Esophagus squamous epithelium (tissue), 5 donors: ENCODE measurements at regions not wholly inside any gene's neighbourhood (a gene's known extent, or its start where the extent isn't known, plus 50 kb on each side); places are given as distances from the start of the nearest gene placed in this dataset.
"Not testable (repeated sequence)": the region's sequence is repeated elsewhere in the genome, so short reads cannot be mapped to it uniquely, and the experiment has no call there.

ENCODE experiments used
- DNase-seq: peaks from one replicate; lab custom pipeline; 2025; lab: John Stamatoyannopoulos, UW
- H3K27ac ChIP-seq, 4 donors: fragments of 200-600 bp; sonication (generic); one replicate each; pipeline ENCODE4 v1.5.1; 2016 to 2019; ENCODE audit warnings: mild to moderate bottlenecking in 1 of 4
- H3K27me3 ChIP-seq, 4 donors: fragments of 200-600 bp; sonication (generic); 1 replicate in 3 of 4; 2 replicates in 1 of 4; pipeline versions ENCODE4 v1.5.1 to v1.6.0; 2017 to 2021; ENCODE audit warnings: antibody characterized with exemption in 1 of 4
- H3K36me3 ChIP-seq, 3 donors: fragments of 200-600 bp; sonication (generic); one replicate each; pipeline ENCODE4 v1.5.1; 2016 to 2019
- H3K4me1 ChIP-seq, 3 donors: fragments of 200-600 bp; sonication (generic); one replicate each; pipeline ENCODE4 v1.5.1; 2017 to 2019
- H3K4me3 ChIP-seq, 4 donors: fragments of 200-600 bp; sonication (generic); 1 replicate in 3 of 4; 2 replicates in 1 of 4; pipeline ENCODE4 v1.5.1; 2016 to 2019; ENCODE audit warnings: mild to moderate bottlenecking in 2 of 4, moderate library complexity in 1 of 4
- H3K9me3 ChIP-seq, 3 donors: fragments of 200-600 bp; sonication (generic); one replicate each; pipeline ENCODE4 v1.5.1; 2016 to 2019
- POLR2A ChIP-seq, 4 donors: fragments of 450-650 bp; IDR thresholded peaks; one replicate each; pipeline ENCODE4 v1.6.1; 2017; ENCODE audit warnings: antibody characterized with exemption in 4 of 4, mild to moderate bottlenecking in 4 of 4, moderate library complexity in 3 of 4
- WGBS, 2 donors: methylation state at CpG; one replicate each; pipeline ENCODE4 v1.1.5; 2018; 5-methylcytosine and 5-hydroxymethylcytosine counted together
- intact Hi-C: fragments of 100-400 bp; cut with DNase I; formaldehyde crosslinking; loops from one replicate; pipeline ENCODE4 v1.15.0; 2022
- TF ChIP-seq, protein P1 (sequence below), 6 experiments: fragments of 450-650 bp in 4 of 6; fragments of 200-600 bp in 2 of 6; sonication (generic) in 2 of 6; IDR thresholded peaks; one replicate each; pipeline ENCODE4 v1.5.1; 2016 to 2019; ENCODE audit warnings: antibody characterized with exemption in 6 of 6, mild to moderate bottlenecking in 4 of 6, moderate library complexity in 4 of 6
- donor health status: DM: yes; HTN: yes; CAD: no.

DNA sequence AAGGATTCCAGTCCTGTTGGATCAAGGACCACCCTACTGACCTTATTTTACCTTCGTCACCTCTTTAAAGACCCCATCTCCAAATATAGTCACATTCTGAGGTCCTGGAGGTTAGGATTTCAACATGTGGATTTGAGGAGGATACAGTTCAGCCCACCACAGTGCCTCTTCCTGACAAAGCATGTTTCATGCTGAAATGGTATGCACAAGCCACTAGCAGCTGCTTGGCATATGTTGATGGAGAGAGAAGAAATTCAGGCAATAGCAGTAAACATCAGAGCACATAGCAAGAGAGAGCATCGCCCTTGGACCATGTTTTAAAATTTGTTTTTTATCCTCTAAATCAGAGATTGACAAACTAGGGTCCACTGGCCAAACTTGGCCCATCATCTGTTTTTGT, 172.1 kb downstream of the PRKX start:
- Histone ChIP-seq H3K27ac (no peak overlapping the region), H3K4me3 (no peak overlapping the region), H3K36me3 (no peaks in the 10 kb centered on the region), H3K4me1 (no peaks in the 10 kb centered on the region), H3K27me3 (no peaks in the 10 kb centered on the region), H3K9me3 (no peaks in the 10 kb centered on the region)
- intact Hi-C loops = no loop called here
- 85 to 86% methylated on average over 2 of the region's 2 CpGs for WGBS, 2 donors
- no peak for TF ChIP-seq POLR2A (IDR thresholded peaks at IDR 0.05)
- TF ChIP-seq, protein P1, sequence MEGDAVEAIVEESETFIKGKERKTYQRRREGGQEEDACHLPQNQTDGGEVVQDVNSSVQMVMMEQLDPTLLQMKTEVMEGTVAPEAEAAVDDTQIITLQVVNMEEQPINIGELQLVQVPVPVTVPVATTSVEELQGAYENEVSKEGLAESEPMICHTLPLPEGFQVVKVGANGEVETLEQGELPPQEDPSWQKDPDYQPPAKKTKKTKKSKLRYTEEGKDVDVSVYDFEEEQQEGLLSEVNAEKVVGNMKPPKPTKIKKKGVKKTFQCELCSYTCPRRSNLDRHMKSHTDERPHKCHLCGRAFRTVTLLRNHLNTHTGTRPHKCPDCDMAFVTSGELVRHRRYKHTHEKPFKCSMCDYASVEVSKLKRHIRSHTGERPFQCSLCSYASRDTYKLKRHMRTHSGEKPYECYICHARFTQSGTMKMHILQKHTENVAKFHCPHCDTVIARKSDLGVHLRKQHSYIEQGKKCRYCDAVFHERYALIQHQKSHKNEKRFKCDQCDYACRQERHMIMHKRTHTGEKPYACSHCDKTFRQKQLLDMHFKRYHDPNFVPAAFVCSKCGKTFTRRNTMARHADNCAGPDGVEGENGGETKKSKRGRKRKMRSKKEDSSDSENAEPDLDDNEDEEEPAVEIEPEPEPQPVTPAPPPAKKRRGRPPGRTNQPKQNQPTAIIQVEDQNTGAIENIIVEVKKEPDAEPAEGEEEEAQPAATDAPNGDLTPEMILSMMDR (IDR thresholded peaks at IDR 0.05) = no peak
- no peak for DNase-seq

DNA sequence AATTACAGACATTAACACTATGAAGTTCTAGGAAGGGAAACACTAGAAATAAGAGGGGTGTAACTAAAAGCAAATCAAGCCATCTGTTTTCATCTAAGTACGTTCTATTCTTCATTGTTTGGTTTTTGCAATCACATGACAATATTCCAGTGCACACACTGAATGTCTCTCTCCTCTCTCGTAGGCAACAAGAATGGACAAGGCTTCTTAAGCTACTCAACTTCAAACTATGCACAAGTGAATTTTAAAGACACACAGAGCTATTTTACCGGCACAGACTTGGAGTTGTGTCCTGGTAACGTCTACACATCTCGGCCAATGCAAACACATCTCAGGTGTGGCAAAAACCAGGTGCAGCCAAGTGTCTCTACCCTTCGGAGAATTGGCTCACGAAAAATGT, 173.3 kb downstream of the PRKX start:
- no peak overlapping the region for H3K4me3 ChIP-seq
- no peaks in the 10 kb centered on the region for H3K4me1 ChIP-seq
- H3K9me3 ChIP-seq = no peaks in the 10 kb centered on the region
- H3K27ac ChIP-seq = no peak overlapping the region
- no peaks in the 10 kb centered on the region for H3K36me3 ChIP-seq
- no peak for TF ChIP-seq POLR2A (IDR thresholded peaks at IDR 0.05)
- TF ChIP-seq, protein P1 (IDR thresholded peaks at IDR 0.05) = no peak
- DNase-seq = no peak
- H3K27me3 ChIP-seq = no peaks in the 10 kb centered on the region
- intact Hi-C loops = no loop called here
- 41 to 47% methylated on average over 7 of the region's 7 CpGs for WGBS, 2 donors

DNA sequence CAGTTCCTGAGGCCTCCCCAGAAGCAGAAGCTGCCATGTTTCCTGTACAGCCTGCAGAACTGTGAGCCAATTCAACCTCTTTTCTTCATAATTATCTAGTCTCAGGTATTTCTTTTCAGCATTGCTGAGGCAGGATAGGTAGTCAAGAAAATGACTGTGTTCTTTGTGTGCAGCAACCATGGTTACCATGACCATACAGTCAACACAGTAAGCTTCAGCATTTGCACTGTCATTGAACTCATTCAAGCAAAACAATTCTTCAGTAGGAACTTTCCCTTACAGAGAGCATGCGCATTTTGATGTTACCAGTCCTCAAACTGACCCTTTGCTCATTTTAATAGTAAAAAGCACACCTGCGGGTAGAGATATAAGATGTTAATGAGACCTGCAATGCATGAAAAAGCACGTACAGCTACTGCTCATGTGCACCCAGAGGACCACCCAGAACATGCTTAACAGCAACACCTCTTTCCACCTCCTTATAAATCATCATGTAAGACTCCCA, 180.8 kb downstream of the PRKX start:
- intact Hi-C loops = no loop called here
- no peak overlapping the region for H3K27ac ChIP-seq
- no peaks in the 10 kb centered on the region for H3K27me3 ChIP-seq
- no peaks in the 10 kb centered on the region for H3K36me3 ChIP-seq
- H3K9me3 ChIP-seq = no peaks in the 10 kb centered on the region
- H3K4me1 ChIP-seq = no peaks in the 10 kb centered on the region
- no peak for DNase-seq
- 56 to 70% methylated on average over 3 of the region's 3 CpGs for WGBS, 2 donors
- TF ChIP-seq POLR2A (IDR thresholded peaks at IDR 0.05) = no peak
- TF ChIP-seq, protein P1 (IDR thresholded peaks at IDR 0.05) = no peak
- no peak overlapping the region for H3K4me3 ChIP-seq

DNA sequence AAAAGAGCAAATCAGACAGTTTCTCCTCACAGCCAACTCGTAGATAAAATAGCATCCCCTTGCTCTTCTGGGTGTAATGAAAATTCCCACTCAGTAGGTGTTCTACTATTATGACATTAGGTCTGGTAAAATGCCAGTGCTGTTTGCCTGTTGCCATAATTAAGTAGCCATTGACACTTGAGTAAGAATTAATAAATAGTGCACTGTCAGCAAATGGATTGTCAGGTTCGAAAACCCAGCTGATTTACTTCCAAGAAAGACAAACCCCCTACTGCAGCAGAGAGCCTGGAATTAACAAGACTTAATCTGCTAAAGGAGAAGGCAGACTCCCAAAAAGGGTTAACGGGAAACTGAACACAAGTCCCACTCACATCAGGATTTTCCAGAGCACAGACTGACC, 182.0 kb downstream of the PRKX start:
- H3K27me3 ChIP-seq, DNase-seq, H3K4me3 ChIP-seq, H3K9me3 ChIP-seq, intact Hi-C loops, H3K36me3 ChIP-seq, H3K27ac ChIP-seq, H3K4me1 ChIP-seq: not testable (repeated sequence)
- WGBS, 2 donors = 81 to 82% methylated on average over 2 to 3 of the region's 3 CpGs

DNA sequence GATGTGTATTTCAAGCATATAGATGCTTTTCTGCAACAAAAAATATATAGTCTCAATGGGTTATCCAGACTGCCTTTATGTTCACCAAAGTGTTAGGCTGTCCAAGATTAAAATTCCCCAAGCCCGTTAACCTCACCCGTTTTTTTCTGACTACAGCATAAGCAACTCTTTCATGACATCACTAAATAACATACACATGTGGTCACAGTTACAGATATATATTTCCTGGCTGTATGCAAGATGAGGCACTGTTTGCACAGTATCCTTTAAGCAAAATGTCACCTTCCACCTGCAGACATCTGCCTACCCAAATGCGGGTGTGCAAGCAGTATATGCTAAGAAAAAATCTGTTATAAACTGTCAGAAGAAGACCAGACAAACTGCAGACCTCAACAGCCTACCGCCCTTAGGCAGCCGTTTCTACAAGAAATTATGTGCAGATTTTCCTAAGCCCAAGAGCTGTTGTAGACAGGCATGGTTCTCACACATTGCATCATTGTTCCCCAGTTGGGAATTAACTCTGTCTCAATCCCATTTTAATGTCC, 183.1 kb upstream of the MXRA5 start:
- WGBS, 2 donors = 59 to 100% methylated on average over 2 to 5 of the region's 5 CpGs
- no peaks in the 10 kb centered on the region for H3K27me3 ChIP-seq

More for the DNA sequence above, 183.1 kb upstream of the MXRA5 start:
- Histone ChIP-seq H3K27ac (no peak overlapping the region), H3K4me3 (no peak overlapping the region), H3K9me3 (no peaks in the 10 kb centered on the region), H3K4me1 (no peaks in the 10 kb centered on the region), H3K36me3 (no peaks in the 10 kb centered on the region)
- TF ChIP-seq, protein P1 (IDR thresholded peaks at IDR 0.05) = no peak
- TF ChIP-seq POLR2A (IDR thresholded peaks at IDR 0.05) = no peak
- intact Hi-C loops = no loop called here
- no peak for DNase-seq
